GM18517 (cell line): ENCODE measurements at regions not wholly inside any gene's neighbourhood (a gene's known extent, or its start where the extent isn't known, plus 50 kb on each side); places are given as distances from the start of the nearest gene placed in this dataset.
"Not testable (repeated sequence)": the region's sequence is repeated elsewhere in the genome, so short reads cannot be mapped to it uniquely, and the experiment has no call there.

Experiments
- ATAC-seq: cut with Tn5 transposase; IDR thresholded peaks from one replicate; pipeline ENCODE4 v1.9.1; 2021; ENCODE audit warnings: mild to moderate bottlenecking, moderate library complexity; ENCODE audit not compliant: unreplicated experiment

- ATAC-seq: no peak
Measured at GRCh38 chr4:23038626-23039491, 346.1 kb downstream of the GBA3 start.

- ATAC-seq: no peak
Measured at GRCh38 chr4:23036921-23037495, 344.3 kb downstream of the GBA3 start.

- no peak for ATAC-seq
Measured at GRCh38 chr4:23036503-23036902, 343.8 kb downstream of the GBA3 start.

- no peak for ATAC-seq
Measured at GRCh38 chr4:23035521-23036056, 342.9 kb downstream of the GBA3 start.

- ATAC-seq: no peak
Measured at GRCh38 chr4:23034731-23035130, 342.0 kb downstream of the GBA3 start.

GRCh38 chr4:23033796-23034195 is 341.1 kb downstream of the GBA3 start:
- no peak for ATAC-seq

GRCh38 chr4:23028875-23029274 is 336.1 kb downstream of the GBA3 start:
- ATAC-seq: no peak

DNA sequence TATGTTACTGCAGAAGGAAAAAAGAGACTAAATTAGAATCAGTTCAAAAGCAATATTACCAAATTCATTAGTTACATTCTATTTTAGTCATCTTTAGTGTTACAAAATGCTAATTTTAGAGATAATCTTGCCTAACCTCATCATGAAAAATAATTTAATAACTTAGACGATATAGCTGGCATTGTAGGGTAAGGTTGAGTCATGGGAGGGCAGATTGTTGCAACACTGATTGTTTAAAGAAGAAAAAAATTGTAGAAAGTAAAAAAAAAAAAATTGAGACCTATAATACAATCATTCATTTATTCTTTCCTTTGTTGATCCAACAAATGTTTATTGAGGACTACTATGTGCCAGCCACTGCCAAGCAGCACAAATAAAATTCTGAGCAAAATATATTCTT is 330.9 kb downstream of the GBA3 start:
- ATAC-seq: no peak

DNA sequence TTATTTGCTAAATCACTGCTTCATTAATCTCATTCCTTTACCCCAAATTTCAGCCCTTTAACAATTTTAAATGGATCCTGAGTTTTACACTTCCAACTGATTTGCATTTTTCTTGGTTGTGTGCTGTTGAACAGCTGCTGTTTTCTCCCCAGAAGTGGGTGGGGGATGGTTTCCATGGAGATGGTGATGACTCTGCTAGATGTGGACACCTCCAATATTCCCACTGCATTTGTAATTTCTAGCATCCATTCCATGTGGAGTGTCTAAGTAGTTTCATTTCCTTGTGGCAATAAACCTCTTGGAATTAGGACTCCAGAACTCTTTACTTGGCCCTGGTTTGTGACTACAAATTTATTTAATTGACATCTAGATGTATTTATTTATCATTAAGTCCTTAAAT is 330.4 kb downstream of the GBA3 start:
- ATAC-seq: no peak

- no peak for ATAC-seq
Measured at GRCh38 chr4:23022032-23022431, 329.3 kb downstream of the GBA3 start.

- no peak for ATAC-seq
Measured at GRCh38 chr4:23021040-23021439, 328.3 kb downstream of the GBA3 start.

DNA sequence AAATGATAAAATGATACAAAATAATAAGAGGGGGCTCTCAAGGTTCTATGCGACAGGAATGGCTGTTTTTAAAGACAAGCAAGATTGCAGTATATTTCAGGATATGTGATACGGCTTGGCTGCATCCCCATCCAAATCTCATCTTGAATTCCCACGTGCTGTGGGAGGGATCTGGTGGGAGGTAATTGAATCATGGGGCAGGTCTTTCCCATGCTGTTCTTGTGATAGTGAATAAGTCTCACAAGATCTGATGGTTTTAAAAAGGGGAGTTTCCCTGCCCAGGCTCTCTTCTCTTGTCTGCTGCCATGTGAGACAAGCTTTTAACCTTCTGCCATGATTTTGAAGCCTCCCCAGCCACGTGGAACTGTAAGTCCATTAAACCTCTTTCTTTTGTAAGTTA is 327.7 kb downstream of the GBA3 start:
- ATAC-seq: not testable (repeated sequence)

DNA sequence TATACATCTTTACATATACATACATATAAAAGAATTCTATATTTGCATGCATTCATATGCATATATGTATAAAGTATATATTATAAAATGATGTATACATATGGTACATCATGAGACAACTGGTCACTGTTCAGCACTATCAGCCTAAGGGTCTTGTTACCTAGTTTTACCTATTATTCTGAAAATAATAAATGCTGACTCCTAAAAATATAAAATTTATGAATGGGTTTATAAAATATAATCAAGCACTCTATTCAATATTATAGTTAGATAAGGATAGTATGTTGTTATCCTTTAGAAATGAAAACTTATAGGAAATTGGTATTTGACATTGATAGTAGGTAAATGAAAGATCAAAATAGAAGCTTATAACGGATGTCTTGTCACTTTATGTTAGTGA is 324.2 kb downstream of the GBA3 start:
- no peak for ATAC-seq

GRCh38 chr4:23015821-23016220 is 323.1 kb downstream of the GBA3 start:
- no peak for ATAC-seq

DNA sequence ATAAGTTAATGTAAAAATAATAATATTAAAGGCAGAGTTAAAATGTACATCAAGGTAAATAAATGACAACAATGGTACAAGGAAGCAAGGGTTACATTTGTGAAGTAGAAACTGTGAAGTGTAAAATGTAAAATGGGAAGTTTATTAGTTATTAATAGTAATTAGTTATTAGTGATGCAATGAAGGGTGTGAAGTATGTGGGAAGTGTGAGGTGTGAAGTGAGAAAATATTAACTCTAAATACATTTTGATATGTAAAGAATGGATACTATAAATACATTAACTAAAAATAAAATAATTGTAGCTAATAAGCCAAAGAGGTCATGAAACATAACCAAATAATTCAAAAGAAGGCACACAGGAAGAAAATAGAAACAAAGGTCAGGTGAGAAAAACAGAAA is 316.4 kb downstream of the GBA3 start:
- no peak for ATAC-seq

DNA sequence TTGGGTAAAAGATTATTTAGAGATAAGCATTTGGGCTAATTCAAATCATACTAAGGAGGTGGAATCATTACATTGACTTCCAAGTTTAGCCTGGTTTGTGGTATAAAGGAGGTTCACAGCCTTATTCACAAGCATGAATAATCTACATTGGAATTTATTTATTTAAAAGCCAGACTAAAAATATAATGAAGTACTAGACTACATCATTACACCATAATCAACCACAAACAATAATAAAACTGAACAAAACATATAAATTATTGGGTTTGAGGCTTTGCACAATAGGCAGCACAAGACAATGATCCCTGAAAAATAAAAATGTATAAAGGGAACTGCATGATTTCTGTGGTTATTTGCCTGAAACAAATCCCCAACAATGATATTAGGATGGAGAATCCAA is 314.0 kb downstream of the GBA3 start:
- no peak for ATAC-seq

DNA sequence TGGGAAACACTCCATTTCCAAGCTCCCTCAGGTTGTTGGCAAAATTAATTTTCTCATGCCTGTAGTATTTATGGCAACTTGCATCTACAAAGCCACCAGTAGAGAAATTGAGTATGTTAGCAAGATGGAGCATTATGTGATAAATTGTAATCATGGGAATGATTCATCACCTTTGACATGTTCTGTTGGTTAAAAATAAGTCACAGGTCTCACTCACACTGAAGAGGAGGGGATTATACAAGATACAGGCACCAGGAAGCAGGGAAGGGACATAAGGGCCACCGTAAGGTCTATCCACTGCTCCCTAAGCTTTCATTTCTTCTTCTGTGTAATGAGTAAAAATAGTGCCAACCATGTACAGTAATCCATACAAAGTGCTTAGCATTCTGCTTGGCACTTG is 313.0 kb downstream of the GBA3 start:
- no peak for ATAC-seq

- ATAC-seq: no peak
Measured at GRCh38 chr4:23001478-23001877, 308.7 kb downstream of the GBA3 start.

DNA sequence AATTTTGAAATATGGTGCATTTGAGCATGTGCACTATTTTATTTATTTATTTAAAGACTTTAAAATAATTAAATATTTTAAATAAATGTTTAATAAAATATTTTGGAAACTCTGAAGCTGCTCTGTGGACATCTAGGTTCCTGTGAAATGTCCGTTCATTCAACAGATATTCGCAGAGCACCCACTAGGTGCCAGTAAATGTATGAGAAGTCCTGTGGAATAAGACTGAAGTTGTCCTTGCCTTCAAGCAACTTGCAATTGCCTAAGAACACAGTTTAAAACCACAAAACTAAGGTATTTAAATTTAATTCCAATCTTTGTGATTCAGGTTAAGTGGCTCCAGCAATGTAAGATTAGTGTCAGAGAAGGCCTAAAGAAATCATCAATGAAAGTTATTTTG is 306.7 kb downstream of the GBA3 start:
- ATAC-seq: no peak

GRCh38 chr4:22997358-22998224 is 304.9 kb downstream of the GBA3 start:
- ATAC-seq: no peak

GRCh38 chr4:22991576-22991975 is 298.8 kb downstream of the GBA3 start:
- ATAC-seq: no peak
